ENCODE measurements at regions not wholly inside any gene's neighbourhood (a gene's known extent, or its start where the extent isn't known, plus 50 kb on each side); places are given as distances from the start of the nearest gene placed in this dataset.

DNA sequence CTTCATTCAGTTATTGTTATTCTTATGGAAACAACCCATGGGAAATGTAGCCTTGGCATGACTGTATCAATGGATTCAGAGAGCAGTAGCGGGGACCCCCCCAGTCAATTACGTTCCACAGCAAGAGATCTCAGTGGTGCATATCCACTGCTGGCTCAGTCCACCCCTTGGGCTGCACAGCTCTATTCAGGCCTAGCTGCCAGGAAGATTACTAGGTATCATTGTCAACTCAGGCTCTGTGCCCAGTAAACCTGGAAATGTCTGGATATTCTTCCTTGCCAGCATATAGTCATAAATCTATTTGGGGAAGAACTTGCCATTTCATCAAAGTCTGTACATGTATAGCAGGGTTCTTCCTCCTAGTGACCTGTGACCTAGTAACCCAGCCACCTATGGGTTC, 128.1 kb upstream of the CCDC54 start:
- TF ChIP-seq, protein P1, sequence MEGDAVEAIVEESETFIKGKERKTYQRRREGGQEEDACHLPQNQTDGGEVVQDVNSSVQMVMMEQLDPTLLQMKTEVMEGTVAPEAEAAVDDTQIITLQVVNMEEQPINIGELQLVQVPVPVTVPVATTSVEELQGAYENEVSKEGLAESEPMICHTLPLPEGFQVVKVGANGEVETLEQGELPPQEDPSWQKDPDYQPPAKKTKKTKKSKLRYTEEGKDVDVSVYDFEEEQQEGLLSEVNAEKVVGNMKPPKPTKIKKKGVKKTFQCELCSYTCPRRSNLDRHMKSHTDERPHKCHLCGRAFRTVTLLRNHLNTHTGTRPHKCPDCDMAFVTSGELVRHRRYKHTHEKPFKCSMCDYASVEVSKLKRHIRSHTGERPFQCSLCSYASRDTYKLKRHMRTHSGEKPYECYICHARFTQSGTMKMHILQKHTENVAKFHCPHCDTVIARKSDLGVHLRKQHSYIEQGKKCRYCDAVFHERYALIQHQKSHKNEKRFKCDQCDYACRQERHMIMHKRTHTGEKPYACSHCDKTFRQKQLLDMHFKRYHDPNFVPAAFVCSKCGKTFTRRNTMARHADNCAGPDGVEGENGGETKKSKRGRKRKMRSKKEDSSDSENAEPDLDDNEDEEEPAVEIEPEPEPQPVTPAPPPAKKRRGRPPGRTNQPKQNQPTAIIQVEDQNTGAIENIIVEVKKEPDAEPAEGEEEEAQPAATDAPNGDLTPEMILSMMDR (IDR thresholded peaks at IDR 0.05; ENCODE audit: insufficient read depth, low read length): no peak
- no peak for DNase-seq (ENCODE audit: low read depth)

DNA sequence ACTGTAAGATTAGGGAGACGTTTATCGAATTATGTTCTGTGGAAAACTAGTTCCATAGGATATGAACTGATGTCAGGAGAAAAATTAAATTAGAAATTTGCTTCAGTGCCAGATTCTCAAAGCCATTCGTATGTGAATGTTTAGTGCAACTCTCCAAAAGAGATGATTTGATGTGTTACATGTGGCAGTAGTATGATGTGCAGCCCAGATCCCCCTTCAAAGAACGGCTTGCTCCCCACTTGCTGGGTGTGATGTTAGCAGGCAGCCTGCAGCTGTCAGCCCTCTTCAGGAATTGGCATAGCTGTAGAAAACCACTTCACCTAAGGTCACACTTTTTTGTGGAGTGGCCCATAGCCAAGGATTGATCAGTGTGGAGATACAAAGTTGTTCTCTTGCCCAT, 127.0 kb upstream of the CCDC54 start:
- no peak overlapping the region for H3K4me3 ChIP-seq (ENCODE audit: low read depth, low read length)
- DNase-seq (ENCODE audit: low read depth): no peak
- TF ChIP-seq, protein P1 (IDR thresholded peaks at IDR 0.05; ENCODE audit: insufficient read depth, low read length): no peak

More for the DNA sequence above, 128.1 kb upstream of the CCDC54 start:
- H3K4me3 ChIP-seq (ENCODE audit: low read depth, low read length): no peak overlapping the region

DNA sequence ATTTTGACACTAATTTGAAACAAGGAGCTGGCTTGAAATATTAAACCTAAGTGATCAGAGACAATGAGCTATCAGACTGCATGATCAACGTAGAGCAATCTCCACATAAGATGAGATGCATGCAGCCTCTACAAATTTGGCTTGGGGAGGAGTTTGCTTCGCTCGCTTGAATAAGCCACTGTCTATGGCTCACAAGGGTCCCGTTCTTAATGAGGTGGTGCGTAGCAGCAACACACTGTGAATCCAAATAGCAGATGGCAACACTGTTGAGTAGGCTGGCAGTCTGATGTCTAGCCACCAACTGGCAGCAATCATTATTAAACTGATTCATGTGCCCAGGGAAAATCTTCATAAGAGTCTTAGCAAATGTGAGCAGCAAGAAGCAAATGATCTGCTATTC, 125.4 kb upstream of the CCDC54 start:
- DNase-seq (ENCODE audit: low read depth): no peak
- TF ChIP-seq, protein P1 (IDR thresholded peaks at IDR 0.05; ENCODE audit: insufficient read depth, low read length): no peak
- no peak overlapping the region for H3K4me3 ChIP-seq (ENCODE audit: low read depth, low read length)

DNA sequence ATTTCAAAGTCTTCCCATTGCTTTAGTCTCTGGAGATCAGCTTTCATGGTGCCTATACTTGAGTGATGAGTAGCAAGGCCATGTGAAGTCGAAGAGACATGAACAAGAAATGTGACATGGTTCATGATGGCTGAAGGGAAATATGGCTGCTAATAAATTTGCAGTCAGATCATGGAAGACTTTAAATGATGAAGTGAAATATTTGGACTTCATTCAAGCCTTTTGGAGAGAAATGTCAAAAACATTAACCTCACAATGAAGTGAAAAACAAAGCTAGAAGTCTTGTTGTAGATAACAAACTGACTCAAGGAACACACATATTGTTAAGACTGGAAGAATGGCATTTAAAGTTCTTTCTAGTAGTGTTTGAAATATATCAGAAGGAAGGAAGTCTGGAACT, 120.3 kb upstream of the CCDC54 start:
- TF ChIP-seq, protein P1 (IDR thresholded peaks at IDR 0.05; ENCODE audit: insufficient read depth, low read length): no peak
- no peak overlapping the region for H3K4me3 ChIP-seq (ENCODE audit: low read depth, low read length)
- DNase-seq (ENCODE audit: low read depth): no peak

DNA sequence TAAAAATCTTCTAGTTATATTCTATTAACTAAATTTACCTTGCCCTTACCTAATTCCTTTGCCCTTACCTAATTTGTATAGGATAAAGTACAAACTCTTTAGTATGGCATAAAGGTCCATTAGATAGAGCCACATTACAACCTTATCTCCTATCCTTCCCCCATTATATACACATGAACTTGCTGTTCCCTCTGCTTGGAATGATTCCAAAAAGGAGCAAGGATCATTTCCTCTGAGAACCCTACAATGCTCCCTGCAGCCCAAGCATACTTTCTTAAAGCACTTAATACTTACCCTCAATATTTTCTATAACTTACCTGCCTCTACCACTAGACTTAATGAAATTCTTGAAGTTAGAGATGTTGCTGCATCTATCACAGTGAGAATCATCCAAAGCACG, 118.9 kb upstream of the CCDC54 start:
- no peak overlapping the region for H3K4me3 ChIP-seq (ENCODE audit: low read depth, low read length)
- TF ChIP-seq, protein P1 (IDR thresholded peaks at IDR 0.05; ENCODE audit: insufficient read depth, low read length): no peak
- no peak for DNase-seq (ENCODE audit: low read depth)

DNA sequence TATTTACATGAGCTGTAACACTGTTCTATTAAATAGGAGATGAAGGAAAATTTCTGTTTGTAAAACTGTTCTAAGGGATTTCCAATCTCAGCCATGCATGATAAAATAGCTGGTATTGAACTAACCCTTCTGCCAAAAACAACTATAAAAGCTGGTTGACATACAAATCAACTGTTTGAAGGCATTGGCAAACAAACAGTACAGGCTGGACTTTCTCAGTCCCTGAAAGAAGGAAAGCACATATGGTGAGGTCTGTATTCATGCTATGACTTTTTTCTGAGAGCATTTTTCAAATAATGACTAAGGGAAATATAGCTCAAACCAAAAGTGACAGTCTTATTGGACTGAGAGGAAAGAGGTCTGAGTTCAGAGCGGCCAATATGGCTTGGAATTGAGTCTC, 117.0 kb upstream of the CCDC54 start:
- no peak overlapping the region for H3K4me3 ChIP-seq (ENCODE audit: low read depth, low read length)
- TF ChIP-seq, protein P1 (IDR thresholded peaks at IDR 0.05; ENCODE audit: insufficient read depth, low read length): no peak
- no peak for DNase-seq (ENCODE audit: low read depth)

DNA sequence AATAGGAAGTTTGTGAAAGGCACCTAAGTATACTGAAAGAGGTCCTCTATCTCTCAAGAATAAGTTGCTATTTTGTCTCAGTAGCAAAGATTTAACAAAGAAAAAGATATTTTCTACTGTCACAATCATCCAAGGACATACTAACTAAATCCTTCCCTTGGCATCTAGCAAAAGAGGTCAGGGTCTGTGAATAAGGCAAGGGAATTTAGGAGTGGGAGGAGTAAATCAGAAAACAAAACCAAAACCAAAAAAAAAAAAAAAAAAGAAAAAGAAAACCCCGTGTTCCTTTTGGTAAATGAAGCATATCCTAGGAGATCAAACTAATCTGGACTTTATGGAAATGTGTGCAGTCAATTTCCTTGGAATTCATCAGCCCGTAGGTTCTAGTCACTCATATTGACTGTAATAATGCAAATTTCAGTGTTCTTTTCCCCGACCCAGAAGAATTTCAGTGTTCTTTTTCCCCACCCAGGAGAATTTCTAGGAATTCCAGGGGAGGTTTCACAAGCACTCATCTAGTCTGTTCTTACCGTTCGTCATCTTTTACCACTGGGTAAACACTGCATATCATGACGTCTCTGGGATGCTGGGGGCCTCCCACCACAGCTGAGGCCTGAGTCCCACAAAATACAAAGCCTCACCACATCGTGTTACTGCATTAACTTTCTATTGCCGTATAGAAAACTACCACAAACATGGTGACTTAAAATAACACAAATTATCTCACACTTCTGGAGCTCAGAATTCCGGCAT, 113.8 kb upstream of the CCDC54 start:
- peak; percentile 44 for DNase-seq (ENCODE audit: low read depth)
- TF ChIP-seq, protein P1 (IDR thresholded peaks at IDR 0.05; ENCODE audit: insufficient read depth, low read length): no peak
- H3K4me3 ChIP-seq (ENCODE audit: low read depth, low read length): peak overlapping the region; percentile 35
